Neural crest cell (in vitro differentiated cells): ENCODE measurements at regions not wholly inside any gene's neighbourhood (a gene's known extent, or its start where the extent isn't known, plus 50 kb on each side); places are given as distances from the start of the nearest gene placed in this dataset.
"Not testable (repeated sequence)": the region's sequence is repeated elsewhere in the genome, so short reads cannot be mapped to it uniquely, and the experiment has no call there.

Experiments
- DNase-seq: peaks from one replicate; pipeline ENCODE4 v3.0.0; 2021; ENCODE audit warnings: low read depth, mixed read lengths, low spot score
- H3K27ac Mint-ChIP-seq: one replicate; pipeline ENCODE4 v1.8.0; 2021; ENCODE audit warnings: mild to moderate bottlenecking, mixed read lengths; ENCODE audit not compliant: unreplicated experiment
- H3K27me3 Mint-ChIP-seq: 2 replicates; pipeline ENCODE4 v1.8.0; 2021; ENCODE audit warnings: low read depth, mild to moderate bottlenecking, mixed read lengths
- H3K36me3 Mint-ChIP-seq: 2 replicates; pipeline ENCODE4 v1.8.0; 2021; ENCODE audit warnings: low read depth, mild to moderate bottlenecking, mixed read lengths
- H3K4me1 Mint-ChIP-seq: 2 replicates; pipeline ENCODE4 v1.8.0; 2021; ENCODE audit warnings: mixed read lengths
- H3K4me3 Mint-ChIP-seq: one replicate; pipeline ENCODE4 v1.8.0; 2021; ENCODE audit warnings: mild to moderate bottlenecking, mixed read lengths
- H3K9me3 Mint-ChIP-seq: 2 replicates; pipeline ENCODE4 v1.8.0; 2021; ENCODE audit warnings: mixed read lengths
- CTCF ChIP-seq: fragments of 200-600 bp; sonication (generic); conservative IDR thresholded peaks from 2 replicates; pipeline ENCODE4 v1.5.0; 2021; ENCODE audit warnings: antibody characterized with exemption, mild to moderate bottlenecking

- TF ChIP-seq CTCF = no peak
- peaks cover 29% of the 10 kb centered on the region for H3K36me3 Mint-ChIP-seq
- H3K9me3 Mint-ChIP-seq = peaks cover 25% of the 10 kb centered on the region
- H3K4me3 Mint-ChIP-seq = no peak overlapping the region
- DNase-seq = no peak
- no peak overlapping the region for H3K27ac Mint-ChIP-seq
- H3K4me1 Mint-ChIP-seq = no peaks in the 10 kb centered on the region
- peaks cover 2% of the 10 kb centered on the region for H3K27me3 Mint-ChIP-seq
Measured at GRCh38 chr20:29878281-29878741, 1379.2 kb upstream of the DEFB115 start.

- H3K9me3 Mint-ChIP-seq = peaks cover 25% of the 10 kb centered on the region
- no peak overlapping the region for H3K4me3 Mint-ChIP-seq
- peaks cover 2% of the 10 kb centered on the region for H3K27me3 Mint-ChIP-seq
- no peak for DNase-seq
- no peak for TF ChIP-seq CTCF
- no peaks in the 10 kb centered on the region for H3K4me1 Mint-ChIP-seq
- H3K27ac Mint-ChIP-seq = no peak overlapping the region
- H3K36me3 Mint-ChIP-seq = peaks cover 29% of the 10 kb centered on the region
Measured at GRCh38 chr20:29878777-29879442, 1378.6 kb upstream of the DEFB115 start.

- not testable (repeated sequence) for DNase-seq, H3K27me3 Mint-ChIP-seq, H3K27ac Mint-ChIP-seq, H3K4me1 Mint-ChIP-seq, H3K4me3 Mint-ChIP-seq
- Mint-ChIP-seq H3K9me3 (peaks cover 30% of the 10 kb centered on the region), H3K36me3 (peaks cover 28% of the 10 kb centered on the region)
Measured at GRCh38 chr20:29881107-29881506, 1376.4 kb upstream of the DEFB115 start.

- DNase-seq, H3K27me3 Mint-ChIP-seq, H3K27ac Mint-ChIP-seq, H3K4me3 Mint-ChIP-seq, H3K4me1 Mint-ChIP-seq: not testable (repeated sequence)
- Mint-ChIP-seq H3K9me3 (peaks cover 29% of the 10 kb centered on the region), H3K36me3 (peaks cover 19% of the 10 kb centered on the region)
Measured at GRCh38 chr20:29883514-29884219, 1373.8 kb upstream of the DEFB115 start.

GRCh38 chr20:29884322-29884721, 1373.1 kb upstream of the DEFB115 start:
- not testable (repeated sequence) for H3K27me3 Mint-ChIP-seq, H3K4me3 Mint-ChIP-seq, H3K27ac Mint-ChIP-seq, H3K4me1 Mint-ChIP-seq, DNase-seq
- Mint-ChIP-seq H3K9me3 (peaks cover 32% of the 10 kb centered on the region), H3K36me3 (peaks cover 19% of the 10 kb centered on the region)

- DNase-seq, H3K27ac Mint-ChIP-seq, H3K4me3 Mint-ChIP-seq, H3K4me1 Mint-ChIP-seq, H3K27me3 Mint-ChIP-seq: not testable (repeated sequence)
- Mint-ChIP-seq H3K36me3 (peaks cover 16% of the 10 kb centered on the region), H3K9me3 (peaks cover 28% of the 10 kb centered on the region)
Measured at GRCh38 chr20:29885282-29886185, 1371.9 kb upstream of the DEFB115 start.

- H3K4me3 Mint-ChIP-seq, H3K27ac Mint-ChIP-seq, H3K9me3 Mint-ChIP-seq, DNase-seq, H3K27me3 Mint-ChIP-seq, H3K36me3 Mint-ChIP-seq, H3K4me1 Mint-ChIP-seq: not testable (repeated sequence)
Measured at GRCh38 chr20:29891555-29891954, 1365.9 kb upstream of the DEFB115 start.
